HG02623 (cell line): ENCODE measurements at regions not wholly inside any gene's neighbourhood (a gene's known extent, or its start where the extent isn't known, plus 50 kb on each side); places are given as distances from the start of the nearest gene placed in this dataset.
"Not testable (repeated sequence)": the region's sequence is repeated elsewhere in the genome, so short reads cannot be mapped to it uniquely, and the experiment has no call there.

ENCODE experiments used
- ATAC-seq: cut with Tn5 transposase; IDR thresholded peaks from one replicate; pipeline ENCODE4 v1.9.1; 2021; ENCODE audit warnings: moderate library complexity; ENCODE audit not compliant: unreplicated experiment

GRCh38 chr2:199040522-199040921 lies 417.2 kb downstream of the SATB2 start:
- ATAC-seq = no peak

- ATAC-seq = not testable (repeated sequence)
Measured at GRCh38 chr2:199033761-199034160, 424.0 kb downstream of the SATB2 start.

- no peak for ATAC-seq
Measured at GRCh38 chr2:199025146-199025545, 432.6 kb downstream of the SATB2 start.

- no peak for ATAC-seq
Measured at GRCh38 chr2:199024224-199024623, 433.5 kb downstream of the SATB2 start.

- no peak for ATAC-seq
Measured at GRCh38 chr2:199019898-199020507, 437.7 kb downstream of the SATB2 start.

- ATAC-seq = no peak
Measured at GRCh38 chr2:199018826-199019225, 438.9 kb downstream of the SATB2 start.

GRCh38 chr2:199015072-199015471 lies 442.7 kb downstream of the SATB2 start:
- no peak for ATAC-seq

- ATAC-seq = no peak
Measured at GRCh38 chr2:199014226-199014625, 443.5 kb downstream of the SATB2 start.

GRCh38 chr2:199011908-199012307 lies 445.8 kb downstream of the SATB2 start:
- ATAC-seq = no peak

- ATAC-seq = no peak
Measured at GRCh38 chr2:198994678-198995077, 463.1 kb downstream of the SATB2 start.

GRCh38 chr2:198991431-198991830 lies 466.3 kb downstream of the SATB2 start:
- no peak for ATAC-seq

GRCh38 chr2:198975779-198976178 lies 482.0 kb downstream of the SATB2 start:
- ATAC-seq = no peak

- no peak for ATAC-seq
Measured at GRCh38 chr2:198973785-198974184, 484.0 kb downstream of the SATB2 start.

GRCh38 chr2:198973181-198973580 lies 484.6 kb downstream of the SATB2 start:
- ATAC-seq = no peak

- ATAC-seq = no peak
Measured at GRCh38 chr2:198968545-198968944, 489.2 kb downstream of the SATB2 start.

- no peak for ATAC-seq
Measured at GRCh38 chr2:198966269-198966668, 491.5 kb downstream of the SATB2 start.

GRCh38 chr2:198961547-198961946 lies 496.2 kb downstream of the SATB2 start:
- ATAC-seq = no peak

GRCh38 chr2:198957181-198957580 lies 500.6 kb downstream of the SATB2 start:
- no peak for ATAC-seq

- no peak for ATAC-seq
Measured at GRCh38 chr2:198953328-198953727, 504.4 kb downstream of the SATB2 start.

GRCh38 chr2:198950803-198951202 lies 506.9 kb downstream of the SATB2 start:
- ATAC-seq = no peak

GRCh38 chr2:198945496-198945895 lies 512.2 kb downstream of the SATB2 start:
- ATAC-seq = no peak

GRCh38 chr2:198930170-198930569 lies 527.6 kb downstream of the SATB2 start:
- no peak for ATAC-seq

GRCh38 chr2:198928026-198928425 lies 529.7 kb downstream of the SATB2 start:
- no peak for ATAC-seq
